Peyer's patch (tissue), 4 donors: ENCODE measurements at regions not wholly inside any gene's neighbourhood (a gene's known extent, or its start where the extent isn't known, plus 50 kb on each side); places are given as distances from the start of the nearest gene placed in this dataset.
A peak's percentile ranks its signal among the peaks of the same experiment; 100 is the strongest.

ENCODE experiments used
- DNase-seq, 3 donors: peaks; one replicate each; pipeline ENCODE4 v3.0.0-alpha.2; 2017 to 2019
- H3K27ac ChIP-seq, 4 donors: fragments of 200-600 bp; sonication (generic); one replicate each; pipeline ENCODE4 v1.5.1; 2016 to 2019
- H3K27me3 ChIP-seq, 2 donors: fragments of 200-600 bp; sonication (generic); one replicate each; pipeline ENCODE4 v1.5.1; 2019
- H3K36me3 ChIP-seq, 3 donors: fragments of 200-600 bp; sonication (generic); one replicate each; pipeline ENCODE4 v1.5.1; 2016 to 2019
- H3K4me1 ChIP-seq, 4 donors: fragments of 200-600 bp; sonication (generic); one replicate each; pipeline ENCODE4 v1.5.1; 2016 to 2019
- H3K4me3 ChIP-seq, 4 donors: fragments of 200-600 bp; sonication (generic); 1 replicate in 3 of 4; 2 replicates in 1 of 4; pipeline ENCODE4 v1.5.1; 2016 to 2019; ENCODE audit warnings: mild to moderate bottlenecking in 1 of 4
- H3K9me3 ChIP-seq, 4 donors: fragments of 200-600 bp; sonication (generic); one replicate each; pipeline ENCODE4 v1.5.1; 2016 to 2019; ENCODE audit warnings: mild to moderate bottlenecking in 1 of 4
- CTCF ChIP-seq, 6 experiments: fragments of 450-650 bp in 4 of 6; fragments of 200-600 bp in 2 of 6; sonication (generic) in 1 of 6; IDR thresholded peaks; one replicate each; pipeline ENCODE4 v1.5.1; 2017 to 2019; ENCODE audit warnings: antibody characterized with exemption in 6 of 6, mild to moderate bottlenecking in 3 of 6, moderate library complexity in 1 of 6
- POLR2A ChIP-seq, 2 donors: fragments of 450-650 bp; IDR thresholded peaks; one replicate each; pipeline ENCODE4 v1.5.1; 2017; ENCODE audit warnings: antibody characterized with exemption in 2 of 2, mild to moderate bottlenecking in 2 of 2, moderate library complexity in 2 of 2

- TF ChIP-seq POLR2A (IDR thresholded peaks at IDR 0.05) = no peak
- TF ChIP-seq CTCF (IDR thresholded peaks at IDR 0.05) = no peak
- no peak for DNase-seq
- no peaks in the 10 kb centered on the region for H3K27me3 ChIP-seq
- H3K27ac ChIP-seq = no peak overlapping the region
- no peaks in the 10 kb centered on the region for H3K36me3 ChIP-seq
- H3K4me3 ChIP-seq = no peak overlapping the region
- no peaks in the 10 kb centered on the region for H3K4me1 ChIP-seq
- H3K9me3 ChIP-seq = no peaks in the 10 kb centered on the region
Observed at GRCh38 chr7:120165227-120165626, 107.7 kb upstream of the KCND2 start.

GRCh38 chr7:120168066-120168465 is 104.9 kb upstream of the KCND2 start:
- no peak for DNase-seq
- Histone ChIP-seq H3K27ac (peak overlapping the region in 1 of 4 donors; percentile 10), H3K4me3 (no peak overlapping the region), H3K4me1 (no peaks in the 10 kb centered on the region), H3K27me3 (no peaks in the 10 kb centered on the region), H3K36me3 (no peaks in the 10 kb centered on the region), H3K9me3 (no peaks in the 10 kb centered on the region)
- TF ChIP-seq CTCF (IDR thresholded peaks at IDR 0.05) (no peak), POLR2A (IDR thresholded peaks at IDR 0.05) (no peak)

- no peak for TF ChIP-seq CTCF (IDR thresholded peaks at IDR 0.05)
- no peak for TF ChIP-seq POLR2A (IDR thresholded peaks at IDR 0.05)
- DNase-seq = no peak
- Histone ChIP-seq H3K27ac (no peak overlapping the region), H3K4me3 (no peak overlapping the region), H3K4me1 (no peaks in the 10 kb centered on the region), H3K9me3 (no peaks in the 10 kb centered on the region), H3K27me3 (no peaks in the 10 kb centered on the region), H3K36me3 (no peaks in the 10 kb centered on the region)
Observed at GRCh38 chr7:120169996-120170783, 102.8 kb upstream of the KCND2 start.

- Histone ChIP-seq H3K27ac (no peak overlapping the region), H3K4me1 (no peaks in the 10 kb centered on the region), H3K9me3 (no peaks in the 10 kb centered on the region), H3K27me3 (no peaks in the 10 kb centered on the region), H3K4me3 (no peak overlapping the region), H3K36me3 (no peaks in the 10 kb centered on the region)
- no peak for TF ChIP-seq CTCF (IDR thresholded peaks at IDR 0.05)
- no peak for TF ChIP-seq POLR2A (IDR thresholded peaks at IDR 0.05)
- DNase-seq = no peak
Observed at GRCh38 chr7:120170834-120171233, 102.1 kb upstream of the KCND2 start.

GRCh38 chr7:120171406-120171805 is 101.6 kb upstream of the KCND2 start:
- Histone ChIP-seq H3K36me3 (no peaks in the 10 kb centered on the region), H3K27me3 (no peaks in the 10 kb centered on the region), H3K27ac (no peak overlapping the region), H3K9me3 (no peaks in the 10 kb centered on the region), H3K4me1 (no peaks in the 10 kb centered on the region), H3K4me3 (no peak overlapping the region)
- DNase-seq = no peak
- TF ChIP-seq POLR2A (IDR thresholded peaks at IDR 0.05) (no peak), CTCF (IDR thresholded peaks at IDR 0.05) (no peak)
